DOHH2 (cell line): ENCODE measurements at regions not wholly inside any gene's neighbourhood (a gene's known extent, or its start where the extent isn't known, plus 50 kb on each side); places are given as distances from the start of the nearest gene placed in this dataset.

ENCODE experiments used
- EZH2phosphoT487 ChIP-seq: fragments of 200-600 bp; sonication (generic); IDR thresholded peaks from 2 replicates; pipeline ENCODE4 v1.6.1; 2017; ENCODE audit warnings: borderline replicate concordance, mild to moderate bottlenecking, antibody characterized with exemption, low read length, moderate library complexity, mixed read lengths
- TF ChIP-seq, protein P1 (sequence below): fragments of 200-600 bp; sonication (generic); IDR thresholded peaks from one replicate; pipeline ENCODE4 v1.5.1; 2014; ENCODE audit warnings: antibody characterized with exemption, mild to moderate bottlenecking, low read depth, low read length; ENCODE audit not compliant: poor library complexity, severe bottlenecking

GRCh38 chr7:18350678-18351077 is 144.9 kb upstream of the HDAC9 start:
- TF ChIP-seq, protein P1, sequence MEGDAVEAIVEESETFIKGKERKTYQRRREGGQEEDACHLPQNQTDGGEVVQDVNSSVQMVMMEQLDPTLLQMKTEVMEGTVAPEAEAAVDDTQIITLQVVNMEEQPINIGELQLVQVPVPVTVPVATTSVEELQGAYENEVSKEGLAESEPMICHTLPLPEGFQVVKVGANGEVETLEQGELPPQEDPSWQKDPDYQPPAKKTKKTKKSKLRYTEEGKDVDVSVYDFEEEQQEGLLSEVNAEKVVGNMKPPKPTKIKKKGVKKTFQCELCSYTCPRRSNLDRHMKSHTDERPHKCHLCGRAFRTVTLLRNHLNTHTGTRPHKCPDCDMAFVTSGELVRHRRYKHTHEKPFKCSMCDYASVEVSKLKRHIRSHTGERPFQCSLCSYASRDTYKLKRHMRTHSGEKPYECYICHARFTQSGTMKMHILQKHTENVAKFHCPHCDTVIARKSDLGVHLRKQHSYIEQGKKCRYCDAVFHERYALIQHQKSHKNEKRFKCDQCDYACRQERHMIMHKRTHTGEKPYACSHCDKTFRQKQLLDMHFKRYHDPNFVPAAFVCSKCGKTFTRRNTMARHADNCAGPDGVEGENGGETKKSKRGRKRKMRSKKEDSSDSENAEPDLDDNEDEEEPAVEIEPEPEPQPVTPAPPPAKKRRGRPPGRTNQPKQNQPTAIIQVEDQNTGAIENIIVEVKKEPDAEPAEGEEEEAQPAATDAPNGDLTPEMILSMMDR: no peak
- no peak for TF ChIP-seq EZH2phosphoT487
